KMS-11 (cell line): ENCODE measurements at regions not wholly inside any gene's neighbourhood (a gene's known extent, or its start where the extent isn't known, plus 50 kb on each side); places are given as distances from the start of the nearest gene placed in this dataset.

Experiments
- H2AFZ ChIP-seq: fragments of 200-600 bp; sonication (generic); 2 replicates; pipeline ENCODE4 v1.6.1; 2016; ENCODE audit warnings: antibody characterized with exemption, mixed run types, low read depth
- H3K27ac ChIP-seq: fragments of 200-600 bp; sonication (generic); 2 replicates; pipeline ENCODE4 v1.6.1; 2016; ENCODE audit warnings: mild to moderate bottlenecking, mixed run types
- H3K27me3 ChIP-seq: fragments of 200-600 bp; sonication (generic); 2 replicates; pipeline ENCODE4 v1.6.1; 2017; ENCODE audit warnings: mild to moderate bottlenecking, low read depth, mixed run types, moderate library complexity; ENCODE audit not compliant: insufficient read depth
- H3K36me3 ChIP-seq: fragments of 200-600 bp; sonication (generic); 2 replicates; pipeline ENCODE4 v1.6.1; 2017; ENCODE audit warnings: mild to moderate bottlenecking, mixed run types; ENCODE audit not compliant: insufficient read depth
- H3K4me1 ChIP-seq: fragments of 200-600 bp; sonication (generic); 2 replicates; pipeline ENCODE4 v1.6.1; 2016; ENCODE audit warnings: mild to moderate bottlenecking, low read depth, mixed run types; ENCODE audit not compliant: poor library complexity, severe bottlenecking
- H3K4me2 ChIP-seq: fragments of 200-600 bp; sonication (generic); 2 replicates; pipeline ENCODE4 v1.7.0; 2016; ENCODE audit warnings: mild to moderate bottlenecking, mixed run types
- H3K4me3 ChIP-seq: fragments of 200-600 bp; sonication (generic); IDR thresholded peaks from 2 replicates; pipeline ENCODE4 v1.6.1; 2017; ENCODE audit warnings: low read depth, low read length, mixed read lengths; ENCODE audit not compliant: insufficient read depth
- H3K79me2 ChIP-seq: fragments of 200-600 bp; sonication (generic); 2 replicates; pipeline ENCODE4 v1.6.1; 2016; ENCODE audit warnings: low read depth, mixed run types; ENCODE audit not compliant: insufficient read depth
- H3K9ac ChIP-seq: fragments of 200-600 bp; sonication (generic); 2 replicates; pipeline ENCODE4 v1.6.1; 2016; ENCODE audit warnings: mild to moderate bottlenecking, mixed run types
- H4K20me1 ChIP-seq: fragments of 200-600 bp; sonication (generic); 2 replicates; pipeline ENCODE4 v1.6.1; 2016; ENCODE audit warnings: mild to moderate bottlenecking, mixed run types; ENCODE audit not compliant: insufficient read depth
- CTCF ChIP-seq: fragments of 200-600 bp; sonication (generic); conservative IDR thresholded peaks from 2 replicates; pipeline ENCODE4 v1.6.1; 2017; ENCODE audit warnings: low read depth, mild to moderate bottlenecking, antibody characterized with exemption, low read length, moderate library complexity, mixed read lengths

- Histone ChIP-seq H3K36me3 (no peaks in the 10 kb centered on the region), H3K27me3 (no peaks in the 10 kb centered on the region), H2AFZ (no peak overlapping the region), H3K4me1 (no peaks in the 10 kb centered on the region), H3K79me2 (no peaks in the 10 kb centered on the region), H3K9ac (no peak overlapping the region), H4K20me1 (no peaks in the 10 kb centered on the region), H3K4me2 (no peak overlapping the region), H3K27ac (no peak overlapping the region), H3K4me3 (no peak overlapping the region)
- TF ChIP-seq CTCF, result no peak
Measured at GRCh38 chr13:56924401-56924800, 216.3 kb upstream of the PRR20A start.

DNA sequence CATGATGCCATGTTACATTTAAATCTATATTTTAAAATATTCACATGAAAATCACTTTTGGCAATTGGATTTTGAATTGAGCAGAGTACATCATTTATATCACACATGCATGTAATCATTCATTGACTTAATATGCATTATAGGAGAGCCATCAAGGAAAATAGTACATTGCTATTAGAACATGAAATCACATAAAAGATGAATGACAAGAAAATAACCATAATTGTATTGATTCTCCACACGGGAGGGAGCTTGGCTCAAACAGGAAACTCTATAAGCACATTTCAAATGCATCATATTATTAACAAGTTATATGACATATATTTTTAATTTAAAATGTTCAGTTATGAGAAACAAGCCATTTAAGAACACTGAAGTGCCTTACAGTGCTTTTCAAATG, 208.6 kb upstream of the PRR20A start:
- Histone ChIP-seq H3K9ac (no peak overlapping the region), H3K27ac (no peak overlapping the region), H4K20me1 (no peaks in the 10 kb centered on the region), H3K27me3 (no peaks in the 10 kb centered on the region), H3K4me3 (no peak overlapping the region), H2AFZ (no peak overlapping the region), H3K4me2 (no peak overlapping the region), H3K36me3 (no peaks in the 10 kb centered on the region), H3K79me2 (no peaks in the 10 kb centered on the region), H3K4me1 (no peaks in the 10 kb centered on the region)
- TF ChIP-seq CTCF, result no peak

DNA sequence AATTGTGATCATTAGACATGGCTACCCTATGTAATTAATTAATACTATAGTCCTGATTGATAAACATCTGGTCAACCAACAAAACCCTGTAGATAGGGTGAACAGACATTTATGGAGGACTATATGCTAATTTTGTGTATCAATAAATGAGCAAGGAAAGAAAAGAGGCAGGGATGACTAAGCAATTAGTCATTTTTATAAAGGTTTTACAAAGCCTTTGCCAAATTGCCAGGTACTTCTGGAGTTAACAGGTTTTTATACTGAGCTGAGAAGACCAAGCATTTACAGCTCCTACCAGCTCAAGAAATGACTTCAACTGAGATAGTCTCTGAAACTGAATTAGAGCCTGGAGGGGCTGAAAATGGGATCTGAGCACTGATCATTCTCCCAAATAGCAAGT, 186.8 kb upstream of the PRR20A start:
- no peak overlapping the region for H3K4me2 ChIP-seq
- H3K27me3 ChIP-seq, result no peaks in the 10 kb centered on the region
- no peaks in the 10 kb centered on the region for H3K4me1 ChIP-seq
- no peak overlapping the region for H3K4me3 ChIP-seq
- no peak overlapping the region for H3K9ac ChIP-seq
- H3K79me2 ChIP-seq, result no peaks in the 10 kb centered on the region
- H3K27ac ChIP-seq, result no peak overlapping the region
- no peak for TF ChIP-seq CTCF
- H2AFZ ChIP-seq, result no peak overlapping the region
- no peaks in the 10 kb centered on the region for H4K20me1 ChIP-seq
- no peaks in the 10 kb centered on the region for H3K36me3 ChIP-seq

DNA sequence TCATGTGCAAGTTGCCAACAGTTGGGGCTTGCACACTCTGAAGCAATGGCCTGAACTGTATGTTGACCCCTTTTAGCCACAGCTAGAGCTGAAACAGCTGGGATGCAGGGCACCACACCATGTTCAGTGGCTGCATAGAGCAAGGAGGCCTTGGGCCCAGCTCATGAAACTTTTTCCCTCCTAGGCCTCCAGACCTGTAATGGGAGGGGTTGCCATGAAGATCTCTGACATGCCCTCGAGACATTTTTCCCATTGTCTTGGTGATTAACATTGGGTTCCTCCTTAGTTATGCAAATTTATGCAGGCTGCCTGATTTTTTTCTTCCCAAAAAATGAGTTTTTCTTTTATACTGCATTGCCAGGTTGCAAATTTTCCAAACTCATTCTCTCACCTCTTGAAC, 165.1 kb upstream of the PRR20A start:
- no peaks in the 10 kb centered on the region for H3K27me3 ChIP-seq
- H3K4me1 ChIP-seq, result no peaks in the 10 kb centered on the region
- H3K9ac ChIP-seq, result no peak overlapping the region
- no peaks in the 10 kb centered on the region for H3K36me3 ChIP-seq
- no peak for TF ChIP-seq CTCF
- H3K4me3 ChIP-seq, result no peak overlapping the region
- no peak overlapping the region for H3K27ac ChIP-seq
- H4K20me1 ChIP-seq, result no peaks in the 10 kb centered on the region
- H3K79me2 ChIP-seq, result no peaks in the 10 kb centered on the region
- H3K4me2 ChIP-seq, result no peak overlapping the region
- H2AFZ ChIP-seq, result no peak overlapping the region

GRCh38 chr13:56980856-56981255, 159.9 kb upstream of the PRR20A start:
- Histone ChIP-seq H3K4me1 (no peaks in the 10 kb centered on the region), H3K4me2 (no peak overlapping the region), H4K20me1 (no peaks in the 10 kb centered on the region), H3K9ac (no peak overlapping the region), H3K79me2 (no peaks in the 10 kb centered on the region), H3K4me3 (no peak overlapping the region), H3K36me3 (no peaks in the 10 kb centered on the region), H2AFZ (no peak overlapping the region), H3K27me3 (no peaks in the 10 kb centered on the region), H3K27ac (no peak overlapping the region)
- TF ChIP-seq CTCF, result no peak
